Vagina (tissue), 2 donors: ENCODE measurements at regions not wholly inside any gene's neighbourhood (a gene's known extent, or its start where the extent isn't known, plus 50 kb on each side); places are given as distances from the start of the nearest gene placed in this dataset.

Source experiments
- DNase-seq, 2 donors: peaks; one replicate each; pipeline ENCODE4 v3.0.0-alpha.2; 2017; ENCODE audit errors: extremely low spot score in 2 of 2
- H3K27ac ChIP-seq: fragments of 200-600 bp; sonication (generic); one replicate; pipeline ENCODE4 v1.5.1; 2019
- H3K27me3 ChIP-seq: fragments of 200-600 bp; sonication (generic); one replicate; pipeline ENCODE4 v1.5.1; 2019
- H3K36me3 ChIP-seq, 2 donors: fragments of 200-600 bp; sonication (generic); one replicate each; pipeline ENCODE4 v1.5.1; 2017 to 2019
- H3K4me1 ChIP-seq: fragments of 200-600 bp; sonication (generic); one replicate; pipeline ENCODE4 v1.5.1; 2019
- H3K4me3 ChIP-seq, 2 donors: fragments of 200-600 bp; sonication (generic); 1 replicate in 1 of 2; 2 replicates in 1 of 2; pipeline ENCODE4 v1.5.1; 2016 to 2019
- H3K9me3 ChIP-seq: fragments of 200-600 bp; sonication (generic); one replicate; pipeline ENCODE4 v1.5.1; 2019
- POLR2A ChIP-seq, 2 donors: fragments of 450-650 bp; IDR thresholded peaks; one replicate each; pipeline ENCODE4 v1.6.1; 2017; ENCODE audit warnings: antibody characterized with exemption in 2 of 2, mild to moderate bottlenecking in 2 of 2, moderate library complexity in 2 of 2
- POLR2AphosphoS5 ChIP-seq, 2 donors: sonication (generic); formaldehyde crosslinking; IDR thresholded peaks; one replicate each; pipeline ENCODE4 v1.9.0; 2017; ENCODE audit warnings: antibody characterized with exemption in 2 of 2, mild to moderate bottlenecking in 2 of 2, low read depth in 1 of 2; ENCODE audit not compliant: insufficient read depth in 1 of 2
- intact Hi-C: fragments of 100-400 bp; cut with DNase I; formaldehyde crosslinking; loops from one replicate; pipeline ENCODE4 v1.15.1; 2023
- TF ChIP-seq, protein P1 (sequence below), 3 experiments: fragments of 450-650 bp in 2 of 3; fragments of 200-600 bp in 1 of 3; sonication (generic) in 1 of 3; IDR thresholded peaks; one replicate each; pipeline ENCODE4 v1.5.1; 2017 to 2019; ENCODE audit warnings: antibody characterized with exemption in 3 of 3, mild to moderate bottlenecking in 2 of 3, moderate library complexity in 2 of 3

DNA sequence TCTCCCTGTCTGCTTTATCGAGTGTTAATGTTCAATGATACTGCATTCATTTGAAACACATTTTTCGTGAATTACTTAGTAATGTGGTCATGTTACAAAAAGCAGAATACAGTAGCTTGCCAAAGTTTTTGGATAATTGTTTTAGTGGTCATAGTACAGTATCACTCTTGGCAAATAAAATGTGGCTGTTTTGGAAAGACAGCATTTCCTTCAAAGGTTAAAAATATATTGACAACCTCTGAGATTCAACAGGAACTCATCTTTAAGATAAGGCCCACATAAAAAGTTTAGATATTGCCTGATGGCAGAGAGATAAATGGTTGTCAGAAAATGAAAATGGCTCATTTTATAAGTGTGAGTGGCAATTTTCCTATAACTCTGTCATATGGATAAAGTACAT lies 297.7 kb upstream of the MAN1A1 start:
- intact Hi-C loops, result no loop called here
- H3K27me3 ChIP-seq, result no peaks in the 10 kb centered on the region
- H3K4me1 ChIP-seq, result no peaks in the 10 kb centered on the region
- H3K4me3 ChIP-seq, result no peak overlapping the region
- H3K36me3 ChIP-seq, result no peaks in the 10 kb centered on the region
- H3K27ac ChIP-seq, result no peak overlapping the region
- H3K9me3 ChIP-seq, result no peaks in the 10 kb centered on the region
- TF ChIP-seq POLR2A (IDR thresholded peaks at IDR 0.05), result no peak
- no peak for TF ChIP-seq POLR2AphosphoS5 (IDR thresholded peaks at IDR 0.05; ENCODE audit: insufficient read depth in 1 of 2, low read depth in 1 of 2)
- TF ChIP-seq, protein P1, sequence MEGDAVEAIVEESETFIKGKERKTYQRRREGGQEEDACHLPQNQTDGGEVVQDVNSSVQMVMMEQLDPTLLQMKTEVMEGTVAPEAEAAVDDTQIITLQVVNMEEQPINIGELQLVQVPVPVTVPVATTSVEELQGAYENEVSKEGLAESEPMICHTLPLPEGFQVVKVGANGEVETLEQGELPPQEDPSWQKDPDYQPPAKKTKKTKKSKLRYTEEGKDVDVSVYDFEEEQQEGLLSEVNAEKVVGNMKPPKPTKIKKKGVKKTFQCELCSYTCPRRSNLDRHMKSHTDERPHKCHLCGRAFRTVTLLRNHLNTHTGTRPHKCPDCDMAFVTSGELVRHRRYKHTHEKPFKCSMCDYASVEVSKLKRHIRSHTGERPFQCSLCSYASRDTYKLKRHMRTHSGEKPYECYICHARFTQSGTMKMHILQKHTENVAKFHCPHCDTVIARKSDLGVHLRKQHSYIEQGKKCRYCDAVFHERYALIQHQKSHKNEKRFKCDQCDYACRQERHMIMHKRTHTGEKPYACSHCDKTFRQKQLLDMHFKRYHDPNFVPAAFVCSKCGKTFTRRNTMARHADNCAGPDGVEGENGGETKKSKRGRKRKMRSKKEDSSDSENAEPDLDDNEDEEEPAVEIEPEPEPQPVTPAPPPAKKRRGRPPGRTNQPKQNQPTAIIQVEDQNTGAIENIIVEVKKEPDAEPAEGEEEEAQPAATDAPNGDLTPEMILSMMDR (IDR thresholded peaks at IDR 0.05), result no peak
- DNase-seq, result no peak

DNA sequence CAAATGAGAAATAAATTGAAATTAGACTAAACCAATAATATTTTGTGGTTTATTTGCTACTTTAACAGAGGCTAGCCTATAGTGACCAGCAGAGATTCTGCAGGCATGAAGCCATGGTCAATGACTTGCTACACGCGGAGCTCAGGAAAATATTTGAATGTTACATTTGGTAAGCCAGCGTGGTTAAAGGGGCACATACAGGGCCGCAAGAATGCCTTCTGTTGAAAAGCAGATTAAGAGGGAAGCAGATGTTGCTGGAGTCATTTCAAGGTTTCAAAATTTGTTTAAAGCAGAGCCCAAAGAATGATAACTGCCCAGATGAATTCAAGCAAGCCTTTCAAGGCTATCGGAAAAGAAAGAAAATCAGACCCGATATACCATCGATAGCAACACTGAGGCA lies 294.3 kb upstream of the MAN1A1 start:
- no peaks in the 10 kb centered on the region for H3K4me1 ChIP-seq
- no peak for DNase-seq
- no peak for TF ChIP-seq POLR2AphosphoS5 (IDR thresholded peaks at IDR 0.05; ENCODE audit: insufficient read depth in 1 of 2, low read depth in 1 of 2)
- TF ChIP-seq, protein P1 (IDR thresholded peaks at IDR 0.05), result no peak
- TF ChIP-seq POLR2A (IDR thresholded peaks at IDR 0.05), result no peak
- no peaks in the 10 kb centered on the region for H3K36me3 ChIP-seq
- H3K9me3 ChIP-seq, result no peaks in the 10 kb centered on the region
- no peak overlapping the region for H3K4me3 ChIP-seq
- no peaks in the 10 kb centered on the region for H3K27me3 ChIP-seq
- H3K27ac ChIP-seq, result no peak overlapping the region
- intact Hi-C loops, result no loop called here

DNA sequence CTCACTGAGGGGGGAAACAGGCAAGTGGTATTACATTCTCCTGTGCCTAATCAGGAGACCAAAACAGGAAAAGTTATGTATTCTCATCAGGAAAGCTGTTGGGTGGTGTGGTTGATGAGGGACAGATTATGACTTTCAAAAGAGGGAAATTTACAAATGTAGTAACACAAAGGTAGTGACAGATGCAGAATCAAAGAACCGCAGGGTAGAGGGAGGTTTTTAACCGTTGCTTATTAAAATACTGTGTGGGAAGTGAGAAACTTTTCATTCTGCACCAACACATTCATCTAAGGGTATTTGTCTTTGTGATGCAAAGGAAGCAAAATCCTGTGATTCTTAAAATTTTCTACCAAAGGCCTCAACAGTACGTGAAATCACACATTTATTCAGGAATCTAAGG lies 288.2 kb upstream of the MAN1A1 start:
- DNase-seq, result no peak
- TF ChIP-seq POLR2A (IDR thresholded peaks at IDR 0.05) (no peak), POLR2AphosphoS5 (IDR thresholded peaks at IDR 0.05; ENCODE audit: insufficient read depth in 1 of 2, low read depth in 1 of 2) (no peak)
- TF ChIP-seq, protein P1 (IDR thresholded peaks at IDR 0.05), result no peak

DNA sequence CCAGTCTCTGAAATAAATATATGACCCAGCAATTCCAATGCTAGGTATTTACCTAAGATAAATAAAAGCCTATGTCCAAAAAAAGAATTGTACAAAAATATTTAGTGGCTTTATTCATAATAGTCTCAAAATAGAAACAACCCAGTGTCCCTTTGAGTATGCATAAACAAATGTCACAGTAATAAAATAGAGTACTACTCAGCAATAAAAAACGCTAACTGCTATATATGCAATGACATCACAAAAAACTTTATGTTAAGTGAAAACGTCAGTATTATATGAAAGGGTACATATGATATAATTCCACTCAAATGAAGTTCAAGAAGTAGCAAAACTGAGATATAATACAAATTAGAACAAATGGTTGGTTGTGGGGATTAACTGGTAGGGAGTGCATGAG lies 286.5 kb upstream of the MAN1A1 start:
- no peak for TF ChIP-seq POLR2AphosphoS5 (IDR thresholded peaks at IDR 0.05; ENCODE audit: insufficient read depth in 1 of 2, low read depth in 1 of 2)
- TF ChIP-seq, protein P1 (IDR thresholded peaks at IDR 0.05), result no peak
- no peak for TF ChIP-seq POLR2A (IDR thresholded peaks at IDR 0.05)
- Histone ChIP-seq H3K27me3 (no peaks in the 10 kb centered on the region), H3K27ac (no peak overlapping the region), H3K36me3 (no peaks in the 10 kb centered on the region), H3K4me3 (no peak overlapping the region), H3K9me3 (no peaks in the 10 kb centered on the region), H3K4me1 (no peaks in the 10 kb centered on the region)
- intact Hi-C loops, result no loop called here
- no peak for DNase-seq

More for the DNA sequence above, 288.2 kb upstream of the MAN1A1 start:
- no peak overlapping the region for H3K4me3 ChIP-seq
- H3K4me1 ChIP-seq, result no peaks in the 10 kb centered on the region
- H3K27ac ChIP-seq, result no peak overlapping the region
- H3K9me3 ChIP-seq, result no peaks in the 10 kb centered on the region
- H3K36me3 ChIP-seq, result no peaks in the 10 kb centered on the region
- intact Hi-C loops, result no loop called here
- no peaks in the 10 kb centered on the region for H3K27me3 ChIP-seq

DNA sequence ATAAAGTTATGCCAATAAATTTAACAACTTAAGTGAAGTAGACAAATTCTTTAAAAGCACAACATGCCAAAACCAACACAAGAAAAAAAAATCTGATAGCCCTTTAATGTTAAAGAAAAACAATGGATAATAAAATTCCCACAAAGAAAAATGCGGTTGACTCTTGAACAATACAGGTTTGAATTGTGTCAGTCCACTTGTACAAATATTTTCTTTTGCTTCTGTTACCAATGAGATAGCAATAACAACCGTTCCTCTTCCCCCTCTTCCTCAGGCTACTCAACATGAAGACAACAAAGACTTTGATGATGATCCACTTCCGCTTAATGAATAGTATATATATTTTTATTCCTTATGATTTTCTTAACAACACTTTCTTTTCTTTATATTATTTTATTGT lies 283.9 kb upstream of the MAN1A1 start:
- H3K9me3 ChIP-seq, result no peaks in the 10 kb centered on the region
- TF ChIP-seq POLR2A (IDR thresholded peaks at IDR 0.05) (no peak), POLR2AphosphoS5 (IDR thresholded peaks at IDR 0.05; ENCODE audit: insufficient read depth in 1 of 2, low read depth in 1 of 2) (no peak)
- TF ChIP-seq, protein P1 (IDR thresholded peaks at IDR 0.05), result no peak
- H3K27me3 ChIP-seq, result no peaks in the 10 kb centered on the region
- H3K4me3 ChIP-seq, result no peak overlapping the region
- no peaks in the 10 kb centered on the region for H3K4me1 ChIP-seq
- intact Hi-C loops, result no loop called here
- DNase-seq, result no peak
- H3K27ac ChIP-seq, result no peak overlapping the region
- H3K36me3 ChIP-seq, result no peaks in the 10 kb centered on the region
